Fibroblast of lung (primary cell): ENCODE measurements at regions not wholly inside any gene's neighbourhood (a gene's known extent, or its start where the extent isn't known, plus 50 kb on each side); places are given as distances from the start of the nearest gene placed in this dataset.

ENCODE experiments used
- DNase-seq, 2 donors: peaks; one replicate each; pipeline versions ENCODE4 v3.0.0 to v3.0.0-alpha.2; 2010; ENCODE audit warnings: low read depth in 2 of 2
- H2AFZ ChIP-seq: 2 replicates; pipeline ENCODE4 v1.5.1; 2012; ENCODE audit warnings: low read length, control low read depth, inconsistent platforms
- H3K27ac ChIP-seq: 2 replicates; pipeline ENCODE4 v1.5.1; 2011; ENCODE audit warnings: low read length, control low read depth; ENCODE audit not compliant: insufficient read depth
- H3K27me3 ChIP-seq: 2 replicates; pipeline ENCODE4 v1.5.1; 2011; ENCODE audit warnings: mild to moderate bottlenecking, low read length; ENCODE audit not compliant: control insufficient read depth, insufficient read depth
- H3K36me3 ChIP-seq: 2 replicates; pipeline ENCODE4 v1.5.1; 2011; ENCODE audit warnings: low read length; ENCODE audit not compliant: control insufficient read depth, insufficient read depth
- H3K4me1 ChIP-seq: 2 replicates; pipeline ENCODE4 v1.5.1; 2011; ENCODE audit warnings: low read length; ENCODE audit not compliant: control insufficient read depth, insufficient read depth; ENCODE audit errors: extremely low read depth
- H3K4me2 ChIP-seq: 2 replicates; pipeline ENCODE4 v1.5.1; 2011; ENCODE audit warnings: low read length, control low read depth; ENCODE audit not compliant: insufficient read depth; ENCODE audit errors: extremely low read depth
- H3K4me3 ChIP-seq, 4 experiments: fragments of 200-600 bp in 1 of 4; sonication (generic) in 1 of 4; replicated peaks in 1 of 4; 2 replicates each; pipeline ENCODE4 v1.5.1; 2011 to 2016; ENCODE audit warnings: low read length in 4 of 4, low read depth in 3 of 4, mild to moderate bottlenecking in 3 of 4, control low read depth in 2 of 4, inconsistent platforms in 1 of 4, mixed read lengths in 1 of 4; ENCODE audit not compliant: insufficient read depth in 1 of 4; ENCODE audit errors: control extremely low read depth in 1 of 4
- H3K79me2 ChIP-seq: 2 replicates; pipeline ENCODE4 v1.5.1; 2012; ENCODE audit warnings: mild to moderate bottlenecking, low read length, inconsistent platforms; ENCODE audit not compliant: control insufficient read depth, insufficient read depth
- H3K9ac ChIP-seq: 2 replicates; pipeline ENCODE4 v1.5.1; 2011; ENCODE audit warnings: mild to moderate bottlenecking, low read length, control low read depth; ENCODE audit not compliant: insufficient read depth
- H3K9me3 ChIP-seq: 2 replicates; pipeline ENCODE4 v1.5.1; 2012; ENCODE audit warnings: low read depth, low read length; ENCODE audit not compliant: control insufficient read depth, insufficient read depth
- H4K20me1 ChIP-seq: 2 replicates; pipeline ENCODE4 v1.5.1; 2011; ENCODE audit warnings: low read length; ENCODE audit not compliant: control insufficient read depth, insufficient read depth; ENCODE audit errors: extremely low read depth
- CTCF ChIP-seq, 2 donors: IDR thresholded peaks in 1 of 2; conservative IDR thresholded peaks in 1 of 2; 1 replicate in 1 of 2; 2 replicates in 1 of 2; pipeline ENCODE4 v1.5.1; 2011 to 2012; ENCODE audit warnings: low read length in 2 of 2, control low read depth in 1 of 2, inconsistent platforms in 1 of 2, low read depth in 1 of 2, mild to moderate bottlenecking in 1 of 2
- EZH2 ChIP-seq: IDR thresholded peaks from 2 replicates; pipeline ENCODE4 v1.5.1; 2012; ENCODE audit warnings: low read length, control low read depth, mild to moderate bottlenecking; ENCODE audit errors: missing control alignments

GRCh38 chr7:118330388-118330787 is 105.9 kb downstream of the ANKRD7 start:
- Histone ChIP-seq H3K36me3 (no peaks in the 10 kb centered on the region), H3K9ac (no peak overlapping the region), H3K9me3 (no peaks in the 10 kb centered on the region), H3K27ac (no peak overlapping the region), H4K20me1 (no peaks in the 10 kb centered on the region), H3K27me3 (no peaks in the 10 kb centered on the region), H3K4me3 (no peak overlapping the region), H3K79me2 (no peaks in the 10 kb centered on the region), H3K4me1 (no peaks in the 10 kb centered on the region), H3K4me2 (no peak overlapping the region), H2AFZ (no peak overlapping the region)
- peak in 1 of 2 donors; percentile 8 for DNase-seq
- TF ChIP-seq EZH2: no peak
- TF ChIP-seq CTCF (conservative IDR thresholded peaks at IDR 0.05 in 1 of 2, IDR thresholded peaks at IDR 0.05 in 1 of 2; ENCODE audit: low read depth in 1 of 2, low read length in 2 of 2): no peak

GRCh38 chr7:118346748-118347147 is 122.2 kb downstream of the ANKRD7 start:
- Histone ChIP-seq H3K4me2 (no peak overlapping the region), H3K27me3 (no peaks in the 10 kb centered on the region), H3K4me1 (no peaks in the 10 kb centered on the region), H2AFZ (no peak overlapping the region), H4K20me1 (no peaks in the 10 kb centered on the region), H3K9ac (no peak overlapping the region), H3K9me3 (no peaks in the 10 kb centered on the region), H3K4me3 (no peak overlapping the region), H3K79me2 (no peaks in the 10 kb centered on the region), H3K27ac (no peak overlapping the region), H3K36me3 (no peaks in the 10 kb centered on the region)
- TF ChIP-seq EZH2: no peak
- TF ChIP-seq CTCF (conservative IDR thresholded peaks at IDR 0.05 in 1 of 2, IDR thresholded peaks at IDR 0.05 in 1 of 2; ENCODE audit: low read depth in 1 of 2, low read length in 2 of 2): no peak
- DNase-seq: no peak

- H4K20me1 ChIP-seq: no peaks in the 10 kb centered on the region
- no peaks in the 10 kb centered on the region for H3K79me2 ChIP-seq
- H3K27ac ChIP-seq: no peak overlapping the region
- no peak overlapping the region for H2AFZ ChIP-seq
- H3K9ac ChIP-seq: no peak overlapping the region
- no peak overlapping the region for H3K4me2 ChIP-seq
- H3K27me3 ChIP-seq: no peaks in the 10 kb centered on the region
- H3K9me3 ChIP-seq: no peaks in the 10 kb centered on the region
- TF ChIP-seq EZH2 (no peak), CTCF (conservative IDR thresholded peaks at IDR 0.05 in 1 of 2, IDR thresholded peaks at IDR 0.05 in 1 of 2; ENCODE audit: low read depth in 1 of 2, low read length in 2 of 2) (no peak)
- no peak for DNase-seq
- H3K36me3 ChIP-seq: no peaks in the 10 kb centered on the region
- no peak overlapping the region for H3K4me3 ChIP-seq
- H3K4me1 ChIP-seq: no peaks in the 10 kb centered on the region
These were observed 125.1 kb downstream of the ANKRD7 start for GRCh38 chr7:118349604-118350003.
